GM18519 (cell line): ENCODE measurements at regions not wholly inside any gene's neighbourhood (a gene's known extent, or its start where the extent isn't known, plus 50 kb on each side); places are given as distances from the start of the nearest gene placed in this dataset.
"Not testable (repeated sequence)": the region's sequence is repeated elsewhere in the genome, so short reads cannot be mapped to it uniquely, and the experiment has no call there.

Experiments
- ATAC-seq: cut with Tn5 transposase; IDR thresholded peaks from one replicate; pipeline ENCODE4 v1.9.1; 2021; ENCODE audit warnings: mild to moderate bottlenecking, moderate library complexity; ENCODE audit not compliant: unreplicated experiment, low FRiP score

- ATAC-seq = no peak
Measured at GRCh38 chr4:163077680-163078079, 89.0 kb downstream of the NAF1 start.

GRCh38 chr4:163072222-163072621 is 94.5 kb downstream of the NAF1 start:
- ATAC-seq = no peak

GRCh38 chr4:163071308-163071707 is 95.4 kb downstream of the NAF1 start:
- ATAC-seq = no peak

GRCh38 chr4:163070023-163070422 is 96.7 kb downstream of the NAF1 start:
- ATAC-seq = no peak

- no peak for ATAC-seq
Measured at GRCh38 chr4:163063891-163064290, 102.8 kb downstream of the NAF1 start.

- peak; percentile 89 for ATAC-seq
Measured at GRCh38 chr4:163048447-163048846, 118.2 kb downstream of the NAF1 start.

- no peak for ATAC-seq
Measured at GRCh38 chr4:163042306-163042705, 124.4 kb downstream of the NAF1 start.

- no peak for ATAC-seq
Measured at GRCh38 chr4:163017135-163017534, 149.6 kb downstream of the NAF1 start.

- ATAC-seq = no peak
Measured at GRCh38 chr4:163012816-163013215, 153.9 kb downstream of the NAF1 start.

GRCh38 chr4:163003979-163004378 is 162.7 kb downstream of the NAF1 start:
- ATAC-seq = no peak

- no peak for ATAC-seq
Measured at GRCh38 chr4:162988530-162988929, 178.2 kb downstream of the NAF1 start.

- ATAC-seq = no peak
Measured at GRCh38 chr4:162985131-162985530, 181.6 kb downstream of the NAF1 start.

- ATAC-seq = no peak
Measured at GRCh38 chr4:162984621-162985020, 182.1 kb downstream of the NAF1 start.

GRCh38 chr4:162981823-162982222 is 184.9 kb downstream of the NAF1 start:
- no peak for ATAC-seq

- ATAC-seq = no peak
Measured at GRCh38 chr4:162978398-162978797, 188.3 kb downstream of the NAF1 start.

GRCh38 chr4:162977788-162978187 is 188.9 kb downstream of the NAF1 start:
- ATAC-seq = no peak

- ATAC-seq = no peak
Measured at GRCh38 chr4:162972661-162973330, 193.9 kb downstream of the NAF1 start.

- no peak for ATAC-seq
Measured at GRCh38 chr4:162969194-162969593, 197.5 kb downstream of the NAF1 start.

- ATAC-seq = not testable (repeated sequence)
Measured at GRCh38 chr4:162965978-162966377, 200.7 kb downstream of the NAF1 start.

- peak; percentile 52 for ATAC-seq
Measured at GRCh38 chr4:162959046-162959445, 207.6 kb downstream of the NAF1 start.

- ATAC-seq = no peak
Measured at GRCh38 chr4:162957521-162958143, 209.1 kb downstream of the NAF1 start.

- no peak for ATAC-seq
Measured at GRCh38 chr4:162954976-162955375, 211.7 kb downstream of the NAF1 start.
